MM.1S (cell line): ENCODE measurements at regions not wholly inside any gene's neighbourhood (a gene's known extent, or its start where the extent isn't known, plus 50 kb on each side); places are given as distances from the start of the nearest gene placed in this dataset.

Experiments
- DNase-seq: peaks from one replicate; pipeline ENCODE4 v3.0.0-alpha.2; 2015
- H2AFZ ChIP-seq: fragments of 300-600 bp; sonication (generic); 2 replicates; pipeline ENCODE4 v1.6.0; 2016; ENCODE audit warnings: antibody characterized with exemption, low read length
- H3F3A ChIP-seq: fragments of 300-600 bp; sonication (generic); 2 replicates; pipeline ENCODE4 v1.6.1; 2016; ENCODE audit warnings: mild to moderate bottlenecking, antibody characterized with exemption, low read length, moderate library complexity, mixed read lengths; ENCODE audit not compliant: insufficient read depth
- H3K27ac ChIP-seq: fragments of 300-600 bp; sonication (generic); 2 replicates; pipeline ENCODE4 v1.5.1; 2016; ENCODE audit warnings: mild to moderate bottlenecking, low read length
- H3K27me3 ChIP-seq: fragments of 300-600 bp; sonication (generic); replicated peaks from 2 replicates; pipeline ENCODE4 v1.6.0; 2016; ENCODE audit warnings: low read length; ENCODE audit not compliant: insufficient read depth
- H3K36me3 ChIP-seq: fragments of 300-600 bp; sonication (generic); replicated peaks from 2 replicates; pipeline ENCODE4 v1.6.1; 2016; ENCODE audit warnings: mild to moderate bottlenecking, low read length, mixed read lengths; ENCODE audit not compliant: insufficient read depth
- H3K4me1 ChIP-seq: fragments of 300-600 bp; sonication (generic); 2 replicates; pipeline ENCODE4 v1.6.1; 2016; ENCODE audit warnings: low read length, mixed read lengths
- H3K4me2 ChIP-seq: fragments of 300-600 bp; sonication (generic); 2 replicates; pipeline ENCODE4 v1.6.0; 2016; ENCODE audit warnings: low read depth, low read length
- H3K4me3 ChIP-seq: fragments of 300-600 bp; sonication (generic); 2 replicates; pipeline ENCODE4 v1.5.1; 2016; ENCODE audit warnings: low read length, mixed read lengths
- H3K79me2 ChIP-seq: fragments of 300-600 bp; sonication (generic); 2 replicates; pipeline ENCODE4 v1.6.1; 2016; ENCODE audit warnings: mixed run types, low read length, mixed read lengths
- H3K9ac ChIP-seq: fragments of 300-600 bp; sonication (generic); 2 replicates; pipeline ENCODE4 v1.6.1; 2016; ENCODE audit warnings: low read length, mixed read lengths
- H3K9me2 ChIP-seq: fragments of 300-600 bp; sonication (generic); replicated peaks from 2 replicates; pipeline ENCODE4 v1.6.1; 2016; ENCODE audit warnings: mild to moderate bottlenecking, low read length, mixed read lengths; ENCODE audit not compliant: insufficient read depth
- H3K9me3 ChIP-seq: fragments of 300-600 bp; sonication (generic); replicated peaks from 2 replicates; pipeline ENCODE4 v1.6.1; 2016; ENCODE audit warnings: mild to moderate bottlenecking, low read length, mixed read lengths; ENCODE audit not compliant: insufficient read depth
- H4K20me1 ChIP-seq: fragments of 300-600 bp; sonication (generic); 2 replicates; pipeline ENCODE4 v1.6.1; 2016; ENCODE audit warnings: mild to moderate bottlenecking, low read length, moderate library complexity, mixed read lengths; ENCODE audit not compliant: insufficient read depth
- CTCF ChIP-seq: fragments of 300-600 bp; sonication (generic); IDR thresholded peaks from 2 replicates; pipeline ENCODE4 v1.5.1; 2016; ENCODE audit warnings: antibody characterized with exemption, low read length, mixed read lengths
- EZH2 ChIP-seq: fragments of 300-600 bp; sonication (generic); optimal IDR thresholded peaks from 2 replicates; pipeline ENCODE3; 2017; ENCODE audit warnings: low read depth, mild to moderate bottlenecking, antibody characterized with exemption, low read length, mixed read lengths
- EZH2phosphoT487 ChIP-seq: fragments of 300-600 bp; sonication (generic); IDR thresholded peaks from 2 replicates; pipeline ENCODE4 v1.6.1; 2018; ENCODE audit warnings: antibody characterized with exemption, low read length

GRCh38 chr3:110608566-110608965, 463.1 kb upstream of the NECTIN3 start:
- Histone ChIP-seq H3F3A (no peaks in the 10 kb centered on the region), H4K20me1 (no peaks in the 10 kb centered on the region), H3K36me3 (no peaks in the 10 kb centered on the region), H3K27me3 (no peaks in the 10 kb centered on the region), H3K27ac (no peak overlapping the region), H3K4me1 (no peaks in the 10 kb centered on the region), H3K9me2 (no peaks in the 10 kb centered on the region), H3K4me3 (no peak overlapping the region), H3K79me2 (no peaks in the 10 kb centered on the region), H3K9me3 (no peaks in the 10 kb centered on the region), H3K4me2 (no peak overlapping the region), H2AFZ (no peak overlapping the region), H3K9ac (no peak overlapping the region)
- TF ChIP-seq CTCF (no peak), EZH2 (no peak), EZH2phosphoT487 (no peak)
- no peak for DNase-seq

- Histone ChIP-seq H3K9ac (no peak overlapping the region), H3K4me3 (no peak overlapping the region), H3K27me3 (no peaks in the 10 kb centered on the region), H3K79me2 (no peaks in the 10 kb centered on the region), H3F3A (no peaks in the 10 kb centered on the region), H4K20me1 (no peaks in the 10 kb centered on the region), H3K9me3 (no peaks in the 10 kb centered on the region), H3K9me2 (no peaks in the 10 kb centered on the region), H2AFZ (no peak overlapping the region), H3K36me3 (no peaks in the 10 kb centered on the region), H3K4me1 (no peaks in the 10 kb centered on the region), H3K27ac (no peak overlapping the region), H3K4me2 (no peak overlapping the region)
- no peak for TF ChIP-seq EZH2
- no peak for TF ChIP-seq EZH2phosphoT487
- TF ChIP-seq CTCF = no peak
- no peak for DNase-seq
These were observed 459.6 kb upstream of the NECTIN3 start for GRCh38 chr3:110612045-110612444.

GRCh38 chr3:110614186-110614585, 457.4 kb upstream of the NECTIN3 start:
- H3K4me2 ChIP-seq = no peak overlapping the region
- H3K4me1 ChIP-seq = no peaks in the 10 kb centered on the region
- no peak overlapping the region for H3K27ac ChIP-seq
- no peak for TF ChIP-seq EZH2
- no peak for TF ChIP-seq EZH2phosphoT487
- no peak for TF ChIP-seq CTCF
- H2AFZ ChIP-seq = no peak overlapping the region
- H3K36me3 ChIP-seq = no peaks in the 10 kb centered on the region
- H3K4me3 ChIP-seq = no peak overlapping the region
- H4K20me1 ChIP-seq = no peaks in the 10 kb centered on the region
- no peaks in the 10 kb centered on the region for H3K79me2 ChIP-seq
- no peaks in the 10 kb centered on the region for H3K9me2 ChIP-seq
- no peak for DNase-seq
- no peaks in the 10 kb centered on the region for H3F3A ChIP-seq
- no peak overlapping the region for H3K9ac ChIP-seq
- no peaks in the 10 kb centered on the region for H3K27me3 ChIP-seq
- no peaks in the 10 kb centered on the region for H3K9me3 ChIP-seq
